ENCODE measurements at regions not wholly inside any gene's neighbourhood (a gene's known extent, or its start where the extent isn't known, plus 50 kb on each side); places are given as distances from the start of the nearest gene placed in this dataset.

DNA sequence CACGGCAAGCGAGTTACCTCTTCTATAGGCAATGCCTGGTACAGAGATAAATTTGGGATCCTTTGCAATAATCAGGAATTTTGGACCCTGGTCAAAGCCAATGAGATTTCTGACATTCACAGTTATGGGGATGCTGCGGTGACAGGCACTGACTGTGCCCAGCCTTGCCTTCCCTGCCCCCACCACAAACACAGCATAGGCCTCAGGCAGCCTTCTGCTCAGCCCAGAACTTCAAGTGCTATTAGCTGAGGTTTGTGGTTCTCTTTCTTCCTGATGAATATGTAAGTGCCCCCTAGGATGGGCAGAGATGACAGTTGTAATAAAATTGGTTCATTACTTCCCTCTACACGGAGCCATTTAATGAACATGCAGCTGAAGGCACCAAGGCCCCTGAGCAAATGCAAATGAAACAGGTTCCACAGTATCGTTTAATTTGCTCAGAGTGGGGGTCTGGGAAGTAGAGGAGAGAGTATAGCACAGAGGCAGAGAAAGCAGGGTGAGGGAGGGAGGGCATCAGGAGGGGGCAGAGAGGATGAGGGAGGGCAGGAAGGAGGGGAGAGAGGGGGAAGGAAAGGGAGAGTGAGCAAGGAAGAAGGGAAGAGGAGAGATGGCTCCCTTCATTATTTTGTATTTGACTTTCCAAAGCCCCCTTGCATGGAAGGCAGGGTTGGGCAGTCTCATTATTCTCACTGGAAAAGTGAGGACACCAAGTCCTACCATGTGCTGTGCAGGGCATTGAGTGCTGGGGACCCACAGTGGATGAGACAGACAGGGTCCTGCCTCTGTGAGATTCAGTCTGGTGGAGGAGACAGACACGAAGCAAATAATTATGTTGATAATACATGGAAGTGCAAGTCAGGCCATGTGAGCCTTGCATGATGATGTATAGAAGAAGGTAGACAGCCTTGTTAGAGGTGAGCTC is 513.0 kb downstream of the PTPRU start:
- no peak for DNase-seq (ENCODE audit: low read depth, low spot score)
- no peaks in the 10 kb centered on the region for H3K4me1 ChIP-seq (ENCODE audit: control insufficient read depth, extremely low read depth, insufficient read depth, low read length)
- FAIRE-seq, result no peak
- H3K27me3 ChIP-seq (ENCODE audit: control insufficient read depth, extremely low read depth, insufficient read depth, low read length), result no peaks in the 10 kb centered on the region
- H3K79me2 ChIP-seq (ENCODE audit: control insufficient read depth, insufficient read depth, low read length), result no peaks in the 10 kb centered on the region
- TF ChIP-seq, protein P1, sequence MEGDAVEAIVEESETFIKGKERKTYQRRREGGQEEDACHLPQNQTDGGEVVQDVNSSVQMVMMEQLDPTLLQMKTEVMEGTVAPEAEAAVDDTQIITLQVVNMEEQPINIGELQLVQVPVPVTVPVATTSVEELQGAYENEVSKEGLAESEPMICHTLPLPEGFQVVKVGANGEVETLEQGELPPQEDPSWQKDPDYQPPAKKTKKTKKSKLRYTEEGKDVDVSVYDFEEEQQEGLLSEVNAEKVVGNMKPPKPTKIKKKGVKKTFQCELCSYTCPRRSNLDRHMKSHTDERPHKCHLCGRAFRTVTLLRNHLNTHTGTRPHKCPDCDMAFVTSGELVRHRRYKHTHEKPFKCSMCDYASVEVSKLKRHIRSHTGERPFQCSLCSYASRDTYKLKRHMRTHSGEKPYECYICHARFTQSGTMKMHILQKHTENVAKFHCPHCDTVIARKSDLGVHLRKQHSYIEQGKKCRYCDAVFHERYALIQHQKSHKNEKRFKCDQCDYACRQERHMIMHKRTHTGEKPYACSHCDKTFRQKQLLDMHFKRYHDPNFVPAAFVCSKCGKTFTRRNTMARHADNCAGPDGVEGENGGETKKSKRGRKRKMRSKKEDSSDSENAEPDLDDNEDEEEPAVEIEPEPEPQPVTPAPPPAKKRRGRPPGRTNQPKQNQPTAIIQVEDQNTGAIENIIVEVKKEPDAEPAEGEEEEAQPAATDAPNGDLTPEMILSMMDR (optimal IDR thresholded peaks at IDR 0.05 in 1 of 3, IDR thresholded peaks at IDR 0.05 in 1 of 3, conservative IDR thresholded peaks at IDR 0.05 in 1 of 3; ENCODE audit: extremely low read depth in 1 of 3, insufficient read depth in 2 of 3, low read length in 3 of 3), result no peak
- no peak for TF ChIP-seq EZH2 (IDR thresholded peaks at IDR 0.05; ENCODE audit: low read length)
- no peak overlapping the region for H3K4me3 ChIP-seq (ENCODE audit: control insufficient read depth in 2 of 3, extremely low read depth in 1 of 3, insufficient read depth in 2 of 3, low read depth in 1 of 3, low read length in 3 of 3)
- H3K9me3 ChIP-seq (ENCODE audit: control insufficient read depth, low read depth, low read length), result no peaks in the 10 kb centered on the region
- H3K9ac ChIP-seq (ENCODE audit: control insufficient read depth, extremely low read depth, insufficient read depth, low read length), result no peak overlapping the region
- no peaks in the 10 kb centered on the region for H3K36me3 ChIP-seq (ENCODE audit: control insufficient read depth in 2 of 2, extremely low read depth in 1 of 2, insufficient read depth in 2 of 2, low read length in 2 of 2)
- H3K9me1 ChIP-seq (ENCODE audit: control insufficient read depth, extremely low read depth, insufficient read depth, low read length), result no peaks in the 10 kb centered on the region
- H3K27ac ChIP-seq (ENCODE audit: control insufficient read depth, insufficient read depth, low read length), result no peak overlapping the region
- no peak overlapping the region for H2AFZ ChIP-seq (ENCODE audit: control insufficient read depth, low read length)
- H3K4me2 ChIP-seq (ENCODE audit: control insufficient read depth, extremely low read depth, insufficient read depth, low read depth, low read length), result no peak overlapping the region
- H4K20me1 ChIP-seq (ENCODE audit: control insufficient read depth, extremely low read depth, insufficient read depth, low read length), result no peaks in the 10 kb centered on the region
- dilution Hi-C loops (cut with MboI; ENCODE audit: extremely low pct_ligation_motif_present, low sequenced_read_pairs), result no loop called here

DNA sequence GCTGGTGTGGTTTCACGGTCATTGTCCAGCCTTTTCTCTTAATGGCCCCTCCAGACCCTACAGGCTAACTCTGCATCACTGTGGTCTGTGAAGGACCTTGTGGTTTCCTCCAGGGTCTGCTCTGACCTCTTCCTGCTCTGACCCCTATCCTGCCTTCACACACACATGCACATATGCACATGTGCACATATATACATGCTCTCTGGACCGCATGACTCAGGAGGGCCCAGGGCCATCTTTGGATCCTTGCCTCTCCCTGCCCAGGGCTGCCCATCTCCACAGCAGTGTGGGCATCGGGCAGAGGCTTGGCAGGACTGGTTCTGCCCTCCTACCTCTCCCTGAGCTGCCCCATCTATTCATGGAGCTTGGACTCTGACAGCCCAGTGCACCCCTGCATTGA is 510.9 kb downstream of the PTPRU start:
- H3K9me3 ChIP-seq (ENCODE audit: control insufficient read depth, low read depth, low read length), result no peaks in the 10 kb centered on the region
- no peak for FAIRE-seq
- H2AFZ ChIP-seq (ENCODE audit: control insufficient read depth, low read length), result no peak overlapping the region
- H3K9ac ChIP-seq (ENCODE audit: control insufficient read depth, extremely low read depth, insufficient read depth, low read length), result no peak overlapping the region
- no peak overlapping the region for H3K4me2 ChIP-seq (ENCODE audit: control insufficient read depth, extremely low read depth, insufficient read depth, low read depth, low read length)
- no peak for DNase-seq (ENCODE audit: low read depth, low spot score)
- TF ChIP-seq EZH2 (IDR thresholded peaks at IDR 0.05; ENCODE audit: low read length), result no peak
- TF ChIP-seq, protein P1 (optimal IDR thresholded peaks at IDR 0.05 in 1 of 3, IDR thresholded peaks at IDR 0.05 in 1 of 3, conservative IDR thresholded peaks at IDR 0.05 in 1 of 3; ENCODE audit: extremely low read depth in 1 of 3, insufficient read depth in 2 of 3, low read length in 3 of 3), result no peak
- no peak overlapping the region for H3K4me3 ChIP-seq (ENCODE audit: control insufficient read depth in 2 of 3, extremely low read depth in 1 of 3, insufficient read depth in 2 of 3, low read depth in 1 of 3, low read length in 3 of 3)
- no peaks in the 10 kb centered on the region for H3K36me3 ChIP-seq (ENCODE audit: control insufficient read depth in 2 of 2, extremely low read depth in 1 of 2, insufficient read depth in 2 of 2, low read length in 2 of 2)
- H3K79me2 ChIP-seq (ENCODE audit: control insufficient read depth, insufficient read depth, low read length), result no peaks in the 10 kb centered on the region
- no peaks in the 10 kb centered on the region for H3K4me1 ChIP-seq (ENCODE audit: control insufficient read depth, extremely low read depth, insufficient read depth, low read length)
- dilution Hi-C loops (cut with MboI; ENCODE audit: extremely low pct_ligation_motif_present, low sequenced_read_pairs), result no loop called here
- no peaks in the 10 kb centered on the region for H3K9me1 ChIP-seq (ENCODE audit: control insufficient read depth, extremely low read depth, insufficient read depth, low read length)
- H3K27me3 ChIP-seq (ENCODE audit: control insufficient read depth, extremely low read depth, insufficient read depth, low read length), result peaks cover 5% of the 10 kb centered on the region
- H3K27ac ChIP-seq (ENCODE audit: control insufficient read depth, insufficient read depth, low read length), result no peak overlapping the region
- H4K20me1 ChIP-seq (ENCODE audit: control insufficient read depth, extremely low read depth, insufficient read depth, low read length), result no peaks in the 10 kb centered on the region

Measured in keratinocyte (primary cell).